K562 (cell line): ENCODE measurements at regions not wholly inside any gene's neighbourhood (a gene's known extent, or its start where the extent isn't known, plus 50 kb on each side); places are given as distances from the start of the nearest gene placed in this dataset.

Experiments used
- CBFB ChIP-seq: sonication (generic); formaldehyde crosslinking; IDR thresholded peaks from 2 replicates; pipeline ENCODE4 v1.4.0; 2020; ENCODE audit warnings: mild to moderate bottlenecking, missing genetic modification reagents
- DPF2 ChIP-seq: fragments of 450-650 bp; IDR thresholded peaks from 2 replicates; pipeline ENCODE4 v1.6.1; 2016
- EZH2 ChIP-seq: IDR thresholded peaks from 2 replicates; pipeline ENCODE4 v1.6.1; 2012; ENCODE audit warnings: low read depth, mild to moderate bottlenecking, inconsistent platforms, low read length, borderline replicate concordance
- GABPA ChIP-seq: fragments of 200-800 bp; sonication (Bioruptor generic); conservative IDR thresholded peaks from 2 replicates; pipeline ENCODE4 v1.6.1; 2016; ENCODE audit warnings: low read depth, missing genetic modification characterization, missing compliant biosample characterization
- GATA2 ChIP-seq: sonication (generic); formaldehyde crosslinking; IDR thresholded peaks from 2 replicates; pipeline ENCODE4 v1.4.0; 2020; ENCODE audit warnings: mild to moderate bottlenecking, missing genetic modification reagents
- MTA2 ChIP-seq: fragments of 450-650 bp; IDR thresholded peaks from 2 replicates; pipeline ENCODE4 v1.6.1; 2016; ENCODE audit warnings: low read depth
- POLR2A ChIP-seq: fragments of 450-650 bp; conservative IDR thresholded peaks from 2 replicates; pipeline ENCODE4 v1.6.1; 2016
- SMARCA4 ChIP-seq: fragments of 450-650 bp; IDR thresholded peaks from 2 replicates; pipeline ENCODE4 v1.6.1; 2016
- STAT5A ChIP-seq: IDR thresholded peaks from 2 replicates; pipeline ENCODE4 v1.6.1; 2012; ENCODE audit warnings: low read length, inconsistent platforms, borderline replicate concordance
- ZNF121 ChIP-seq: sonication (generic); formaldehyde crosslinking; conservative IDR thresholded peaks from 2 replicates; pipeline ENCODE4 v1.8.0; 2022; ENCODE audit warnings: missing genetic modification reagents
- ZNF212 ChIP-seq: fragments of 450-650 bp; formaldehyde crosslinking; IDR thresholded peaks from 2 replicates; pipeline ENCODE4 v1.4.0; 2020; ENCODE audit warnings: mild to moderate bottlenecking
- ZNF274 ChIP-seq: IDR thresholded peaks from 2 replicates; pipeline ENCODE4 v1.6.1; 2011; ENCODE audit warnings: low read depth, mild to moderate bottlenecking, low read length, moderate library complexity, borderline replicate concordance
- ZNF780A ChIP-seq: fragments of 250-450 bp; sonication (Bioruptor Pico); IDR thresholded peaks from 2 replicates; pipeline ENCODE4 v1.5.0; 2021; ENCODE audit warnings: mild to moderate bottlenecking
- TF ChIP-seq, protein P1 (sequence below): sonication (generic); formaldehyde crosslinking; IDR thresholded peaks from 2 replicates; pipeline ENCODE4 v1.5.0; 2020; ENCODE audit warnings: missing genetic modification reagents

DNA sequence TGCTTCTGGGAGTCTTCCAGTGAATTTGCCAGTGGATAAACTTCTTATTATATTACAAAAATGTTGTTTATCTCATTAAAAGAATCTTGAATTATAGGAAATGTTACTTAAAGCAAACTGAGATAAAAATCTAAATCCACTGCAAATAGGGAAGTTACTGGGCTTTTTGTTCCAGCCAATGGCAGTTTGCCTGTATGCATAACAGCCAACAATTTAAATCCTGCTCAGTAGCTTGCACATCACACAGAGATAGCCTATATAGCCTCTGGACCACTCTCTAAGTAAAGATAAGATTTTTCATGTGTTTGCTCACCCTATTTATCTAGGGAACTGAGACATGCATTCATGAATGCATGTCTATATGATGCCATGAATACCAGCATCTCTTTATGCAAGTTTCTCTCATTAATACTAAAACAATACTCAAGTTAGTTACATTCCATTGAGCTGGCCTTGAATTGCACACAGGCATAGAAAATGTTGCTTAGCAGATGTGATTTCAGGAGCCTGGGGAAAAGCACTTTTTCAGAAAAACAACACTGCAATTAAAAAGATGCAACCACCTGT lies 92.1 kb upstream of the GPR149 start:
- TF ChIP-seq STAT5A (no peak), GABPA (tag) (no peak), ZNF121 (no peak), ZNF274 (no peak), EZH2 (no peak), DPF2 (no peak), ZNF780A (CRISPR knock-in tag) (no peak), GATA2 (CRISPR knock-in tag) (no peak), CBFB (no peak), POLR2A (no peak), ZNF212 (CRISPR knock-in tag) (no peak), MTA2 (no peak), SMARCA4 (no peak)
- TF ChIP-seq, protein P1, sequence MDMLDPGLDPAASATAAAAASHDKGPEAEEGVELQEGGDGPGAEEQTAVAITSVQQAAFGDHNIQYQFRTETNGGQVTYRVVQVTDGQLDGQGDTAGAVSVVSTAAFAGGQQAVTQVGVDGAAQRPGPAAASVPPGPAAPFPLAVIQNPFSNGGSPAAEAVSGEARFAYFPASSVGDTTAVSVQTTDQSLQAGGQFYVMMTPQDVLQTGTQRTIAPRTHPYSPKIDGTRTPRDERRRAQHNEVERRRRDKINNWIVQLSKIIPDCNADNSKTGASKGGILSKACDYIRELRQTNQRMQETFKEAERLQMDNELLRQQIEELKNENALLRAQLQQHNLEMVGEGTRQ (CRISPR knock-in tag) = no peak
